ENCODE measurements at regions not wholly inside any gene's neighbourhood (a gene's known extent, or its start where the extent isn't known, plus 50 kb on each side); places are given as distances from the start of the nearest gene placed in this dataset.

DNA sequence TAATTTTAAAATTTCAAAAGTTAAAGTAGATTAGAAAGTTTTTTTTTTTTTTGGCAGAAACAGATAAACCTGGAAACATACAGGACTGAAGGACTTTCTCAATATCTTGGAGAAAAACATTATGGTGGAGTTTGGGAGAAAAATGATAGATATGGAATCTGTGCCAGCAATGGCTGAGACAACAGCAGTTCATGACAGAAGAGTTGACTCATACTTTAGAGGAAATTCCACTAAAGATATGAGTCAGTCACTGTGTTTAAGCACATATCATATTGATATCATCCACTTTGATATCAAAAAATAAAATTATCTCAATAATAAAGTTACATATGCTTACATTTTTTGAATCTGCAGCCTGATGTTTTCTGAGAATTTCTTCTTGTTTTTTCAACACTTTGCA, 193.9 kb upstream of the OR4E1 start (continued):
- TF ChIP-seq, protein P1, sequence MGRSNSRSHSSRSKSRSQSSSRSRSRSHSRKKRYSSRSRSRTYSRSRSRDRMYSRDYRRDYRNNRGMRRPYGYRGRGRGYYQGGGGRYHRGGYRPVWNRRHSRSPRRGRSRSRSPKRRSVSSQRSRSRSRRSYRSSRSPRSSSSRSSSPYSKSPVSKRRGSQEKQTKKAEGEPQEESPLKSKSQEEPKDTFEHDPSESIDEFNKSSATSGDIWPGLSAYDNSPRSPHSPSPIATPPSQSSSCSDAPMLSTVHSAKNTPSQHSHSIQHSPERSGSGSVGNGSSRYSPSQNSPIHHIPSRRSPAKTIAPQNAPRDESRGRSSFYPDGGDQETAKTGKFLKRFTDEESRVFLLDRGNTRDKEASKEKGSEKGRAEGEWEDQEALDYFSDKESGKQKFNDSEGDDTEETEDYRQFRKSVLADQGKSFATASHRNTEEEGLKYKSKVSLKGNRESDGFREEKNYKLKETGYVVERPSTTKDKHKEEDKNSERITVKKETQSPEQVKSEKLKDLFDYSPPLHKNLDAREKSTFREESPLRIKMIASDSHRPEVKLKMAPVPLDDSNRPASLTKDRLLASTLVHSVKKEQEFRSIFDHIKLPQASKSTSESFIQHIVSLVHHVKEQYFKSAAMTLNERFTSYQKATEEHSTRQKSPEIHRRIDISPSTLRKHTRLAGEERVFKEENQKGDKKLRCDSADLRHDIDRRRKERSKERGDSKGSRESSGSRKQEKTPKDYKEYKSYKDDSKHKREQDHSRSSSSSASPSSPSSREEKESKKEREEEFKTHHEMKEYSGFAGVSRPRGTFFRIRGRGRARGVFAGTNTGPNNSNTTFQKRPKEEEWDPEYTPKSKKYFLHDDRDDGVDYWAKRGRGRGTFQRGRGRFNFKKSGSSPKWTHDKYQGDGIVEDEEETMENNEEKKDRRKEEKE (IDR thresholded peaks at IDR 0.05): no peak
- TF ChIP-seq MYB (IDR thresholded peaks at IDR 0.05; ENCODE audit: borderline replicate concordance, low read depth, low read length) (no peak), JUND (IDR thresholded peaks at IDR 0.05; ENCODE audit: low read depth, low read length) (no peak), HDGF (IDR thresholded peaks at IDR 0.05) (no peak), HDAC6 (IDR thresholded peaks at IDR 0.05; ENCODE audit: unreplicated experiment) (no peak), TARDBP (IDR thresholded peaks at IDR 0.05; ENCODE audit: borderline replicate concordance) (no peak), NFYB (IDR thresholded peaks at IDR 0.05; ENCODE audit: insufficient read depth, low read depth, low read length) (no peak), PAX5 (IDR thresholded peaks at IDR 0.05; ENCODE audit: borderline replicate concordance, low read depth, low read length) (no peak), MYC (IDR thresholded peaks at IDR 0.05; ENCODE audit: insufficient read depth, insufficient read length, insufficient replicate concordance, low read length, severe bottlenecking) (no peak), SMC3 (IDR thresholded peaks at IDR 0.05; ENCODE audit: borderline replicate concordance, low read length) (no peak), ZNF217 (IDR thresholded peaks at IDR 0.05) (no peak)
- TF ChIP-seq, protein P2, sequence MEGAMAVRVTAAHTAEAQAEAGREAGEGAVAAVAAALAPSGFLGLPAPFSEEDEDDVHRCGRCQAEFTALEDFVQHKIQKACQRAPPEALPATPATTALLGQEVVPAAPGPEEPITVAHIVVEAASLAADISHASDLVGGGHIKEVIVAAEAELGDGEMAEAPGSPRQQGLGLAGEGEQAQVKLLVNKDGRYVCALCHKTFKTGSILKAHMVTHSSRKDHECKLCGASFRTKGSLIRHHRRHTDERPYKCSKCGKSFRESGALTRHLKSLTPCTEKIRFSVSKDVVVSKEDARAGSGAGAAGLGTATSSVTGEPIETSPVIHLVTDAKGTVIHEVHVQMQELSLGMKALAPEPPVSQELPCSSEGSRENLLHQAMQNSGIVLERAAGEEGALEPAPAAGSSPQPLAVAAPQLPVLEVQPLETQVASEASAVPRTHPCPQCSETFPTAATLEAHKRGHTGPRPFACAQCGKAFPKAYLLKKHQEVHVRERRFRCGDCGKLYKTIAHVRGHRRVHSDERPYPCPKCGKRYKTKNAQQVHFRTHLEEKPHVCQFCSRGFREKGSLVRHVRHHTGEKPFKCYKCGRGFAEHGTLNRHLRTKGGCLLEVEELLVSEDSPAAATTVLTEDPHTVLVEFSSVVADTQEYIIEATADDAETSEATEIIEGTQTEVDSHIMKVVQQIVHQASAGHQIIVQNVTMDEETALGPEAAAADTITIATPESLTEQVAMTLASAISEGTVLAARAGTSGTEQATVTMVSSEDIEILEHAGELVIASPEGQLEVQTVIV (IDR thresholded peaks at IDR 0.05; ENCODE audit: borderline replicate concordance, partially characterized antibody): no peak
- TF ChIP-seq, protein P3, sequence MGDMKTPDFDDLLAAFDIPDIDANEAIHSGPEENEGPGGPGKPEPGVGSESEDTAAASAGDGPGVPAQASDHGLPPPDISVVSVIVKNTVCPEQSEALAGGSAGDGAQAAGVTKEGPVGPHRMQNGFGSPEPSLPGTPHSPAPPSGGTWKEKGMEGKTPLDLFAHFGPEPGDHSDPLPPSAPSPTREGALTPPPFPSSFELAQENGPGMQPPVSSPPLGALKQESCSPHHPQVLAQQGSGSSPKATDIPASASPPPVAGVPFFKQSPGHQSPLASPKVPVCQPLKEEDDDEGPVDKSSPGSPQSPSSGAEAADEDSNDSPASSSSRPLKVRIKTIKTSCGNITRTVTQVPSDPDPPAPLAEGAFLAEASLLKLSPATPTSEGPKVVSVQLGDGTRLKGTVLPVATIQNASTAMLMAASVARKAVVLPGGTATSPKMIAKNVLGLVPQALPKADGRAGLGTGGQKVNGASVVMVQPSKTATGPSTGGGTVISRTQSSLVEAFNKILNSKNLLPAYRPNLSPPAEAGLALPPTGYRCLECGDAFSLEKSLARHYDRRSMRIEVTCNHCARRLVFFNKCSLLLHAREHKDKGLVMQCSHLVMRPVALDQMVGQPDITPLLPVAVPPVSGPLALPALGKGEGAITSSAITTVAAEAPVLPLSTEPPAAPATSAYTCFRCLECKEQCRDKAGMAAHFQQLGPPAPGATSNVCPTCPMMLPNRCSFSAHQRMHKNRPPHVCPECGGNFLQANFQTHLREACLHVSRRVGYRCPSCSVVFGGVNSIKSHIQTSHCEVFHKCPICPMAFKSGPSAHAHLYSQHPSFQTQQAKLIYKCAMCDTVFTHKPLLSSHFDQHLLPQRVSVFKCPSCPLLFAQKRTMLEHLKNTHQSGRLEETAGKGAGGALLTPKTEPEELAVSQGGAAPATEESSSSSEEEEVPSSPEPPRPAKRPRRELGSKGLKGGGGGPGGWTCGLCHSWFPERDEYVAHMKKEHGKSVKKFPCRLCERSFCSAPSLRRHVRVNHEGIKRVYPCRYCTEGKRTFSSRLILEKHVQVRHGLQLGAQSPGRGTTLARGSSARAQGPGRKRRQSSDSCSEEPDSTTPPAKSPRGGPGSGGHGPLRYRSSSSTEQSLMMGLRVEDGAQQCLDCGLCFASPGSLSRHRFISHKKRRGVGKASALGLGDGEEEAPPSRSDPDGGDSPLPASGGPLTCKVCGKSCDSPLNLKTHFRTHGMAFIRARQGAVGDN (IDR thresholded peaks at IDR 0.05): no peak
